Spinal cord (tissue), 9 donors: ENCODE measurements at regions not wholly inside any gene's neighbourhood (a gene's known extent, or its start where the extent isn't known, plus 50 kb on each side); places are given as distances from the start of the nearest gene placed in this dataset.

Experiments used
- DNase-seq, 6 donors: peaks; one replicate each; pipeline versions ENCODE4 v3.0.0 to v3.0.0-alpha.2; 2013 to 2015; ENCODE audit warnings: low spot score in 6 of 6, low read depth in 4 of 6
- H3K27ac ChIP-seq: one replicate; pipeline ENCODE4 v1.5.1; 2013; ENCODE audit warnings: low read depth, low read length, control low read depth
- H3K27me3 ChIP-seq: one replicate; pipeline ENCODE4 v1.6.1; 2013; ENCODE audit warnings: low read length; ENCODE audit not compliant: control insufficient read depth, insufficient read depth
- H3K36me3 ChIP-seq: one replicate; pipeline ENCODE4 v1.6.1; 2013; ENCODE audit warnings: low read length; ENCODE audit not compliant: control insufficient read depth, insufficient read depth
- H3K4me1 ChIP-seq: one replicate; pipeline ENCODE4 v1.6.1; 2013; ENCODE audit warnings: low read length; ENCODE audit not compliant: control insufficient read depth, insufficient read depth
- H3K4me3 ChIP-seq: one replicate; pipeline ENCODE4 v1.5.1; 2013; ENCODE audit warnings: low read depth, low read length, control low read depth
- H3K9me3 ChIP-seq: one replicate; pipeline ENCODE4 v1.6.1; 2013; ENCODE audit warnings: low read length; ENCODE audit not compliant: control insufficient read depth, insufficient read depth
- WGBS: methylation state at CpG from one replicate; pipeline ENCODE4 v1.1.5; 2013; ENCODE audit warnings: missing lambda C conversion rate; ENCODE audit not compliant: insufficient coverage; 5-methylcytosine and 5-hydroxymethylcytosine counted together
- donor health status: healthy.

GRCh38 chr1:118744420-118744819, 243.7 kb downstream of the TBX15 start:
- no CpG with 5 or more reads among the region's 1 CpG for WGBS
- H3K27ac ChIP-seq: no peak overlapping the region

GRCh38 chr1:118739501-118739900, 248.6 kb downstream of the TBX15 start:
- H3K9me3 ChIP-seq: no peaks in the 10 kb centered on the region
- no peaks in the 10 kb centered on the region for H3K27me3 ChIP-seq
- no peaks in the 10 kb centered on the region for H3K36me3 ChIP-seq
- no peak overlapping the region for H3K27ac ChIP-seq
- no peaks in the 10 kb centered on the region for H3K4me1 ChIP-seq
- no CpG with 5 or more reads among the region's 4 CpGs for WGBS
- DNase-seq: no peak
- H3K4me3 ChIP-seq: no peak overlapping the region

More at GRCh38 chr1:118744420-118744819, 243.7 kb downstream of the TBX15 start:
- no peaks in the 10 kb centered on the region for H3K4me1 ChIP-seq
- H3K36me3 ChIP-seq: no peaks in the 10 kb centered on the region
- DNase-seq: no peak
- no peaks in the 10 kb centered on the region for H3K27me3 ChIP-seq
- H3K9me3 ChIP-seq: no peaks in the 10 kb centered on the region
- H3K4me3 ChIP-seq: no peak overlapping the region

GRCh38 chr1:118736322-118736721, 251.8 kb downstream of the TBX15 start:
- Histone ChIP-seq H3K36me3 (no peaks in the 10 kb centered on the region), H3K27ac (no peak overlapping the region), H3K4me1 (no peaks in the 10 kb centered on the region), H3K9me3 (no peaks in the 10 kb centered on the region), H3K4me3 (no peak overlapping the region), H3K27me3 (no peaks in the 10 kb centered on the region)
- no CpG with 5 or more reads among the region's 1 CpG for WGBS
- DNase-seq: no peak

- Histone ChIP-seq H3K4me1 (no peaks in the 10 kb centered on the region), H3K4me3 (no peak overlapping the region), H3K9me3 (no peaks in the 10 kb centered on the region), H3K27me3 (no peaks in the 10 kb centered on the region), H3K36me3 (no peaks in the 10 kb centered on the region), H3K27ac (no peak overlapping the region)
- WGBS: no CpG with 5 or more reads among the region's 3 CpGs
- no peak for DNase-seq
Observed at GRCh38 chr1:118717893-118718292, 270.2 kb downstream of the TBX15 start.

GRCh38 chr1:118716775-118717174, 271.4 kb downstream of the TBX15 start:
- Histone ChIP-seq H3K27me3 (no peaks in the 10 kb centered on the region), H3K9me3 (no peaks in the 10 kb centered on the region), H3K4me3 (no peak overlapping the region), H3K27ac (no peak overlapping the region), H3K4me1 (no peaks in the 10 kb centered on the region), H3K36me3 (no peaks in the 10 kb centered on the region)
- no peak for DNase-seq
- WGBS: no CpG with 5 or more reads among the region's 1 CpG

- no peak overlapping the region for H3K27ac ChIP-seq
- no peak overlapping the region for H3K4me3 ChIP-seq
- no peak for DNase-seq
- H3K36me3 ChIP-seq: no peaks in the 10 kb centered on the region
- no peaks in the 10 kb centered on the region for H3K4me1 ChIP-seq
- no peaks in the 10 kb centered on the region for H3K27me3 ChIP-seq
- no peaks in the 10 kb centered on the region for H3K9me3 ChIP-seq
- 33% methylated on average over 1 of the region's 2 CpGs for WGBS
Observed at GRCh38 chr1:118711356-118711755, 276.8 kb downstream of the TBX15 start.

- DNase-seq: no peak
- Histone ChIP-seq H3K4me3 (no peak overlapping the region), H3K36me3 (no peaks in the 10 kb centered on the region), H3K9me3 (peaks cover 2% of the 10 kb centered on the region), H3K27me3 (no peaks in the 10 kb centered on the region), H3K27ac (no peak overlapping the region), H3K4me1 (no peaks in the 10 kb centered on the region)
- WGBS: no CpG with 5 or more reads among the region's 2 CpGs
Observed at GRCh38 chr1:118698911-118699310, 289.2 kb downstream of the TBX15 start.

GRCh38 chr1:118692143-118692542, 296.0 kb downstream of the TBX15 start:
- Histone ChIP-seq H3K4me3 (no peak overlapping the region), H3K4me1 (no peaks in the 10 kb centered on the region), H3K36me3 (no peaks in the 10 kb centered on the region), H3K27me3 (no peaks in the 10 kb centered on the region), H3K27ac (no peak overlapping the region), H3K9me3 (no peaks in the 10 kb centered on the region)
- DNase-seq: no peak
- WGBS: no CpG with 5 or more reads among the region's 1 CpG

- no peaks in the 10 kb centered on the region for H3K27me3 ChIP-seq
- H3K36me3 ChIP-seq: no peaks in the 10 kb centered on the region
- no peak overlapping the region for H3K27ac ChIP-seq
- DNase-seq: no peak
- WGBS: no CpG with 5 or more reads among the region's 2 CpGs
- H3K9me3 ChIP-seq: no peaks in the 10 kb centered on the region
- H3K4me3 ChIP-seq: no peak overlapping the region
- H3K4me1 ChIP-seq: no peaks in the 10 kb centered on the region
Observed at GRCh38 chr1:118688891-118689290, 299.3 kb downstream of the TBX15 start.

GRCh38 chr1:118661769-118662320, 326.3 kb downstream of the TBX15 start:
- DNase-seq: no peak
- no peak overlapping the region for H3K27ac ChIP-seq
- WGBS: 50% methylated on average over 1 of the region's 2 CpGs

More at GRCh38 chr1:118661769-118662320, 326.3 kb downstream of the TBX15 start:
- H3K9me3 ChIP-seq: peaks cover 2% of the 10 kb centered on the region
- H3K36me3 ChIP-seq: no peaks in the 10 kb centered on the region
- H3K4me1 ChIP-seq: no peaks in the 10 kb centered on the region
- H3K4me3 ChIP-seq: no peak overlapping the region
- H3K27me3 ChIP-seq: no peaks in the 10 kb centered on the region
